22Rv1 (cell line): ENCODE measurements at regions not wholly inside any gene's neighbourhood (a gene's known extent, or its start where the extent isn't known, plus 50 kb on each side); places are given as distances from the start of the nearest gene placed in this dataset.

Source experiments
- CTCF ChIP-seq: fragments of 450-650 bp; IDR thresholded peaks from 2 replicates; pipeline ENCODE4 v1.5.1; 2017; ENCODE audit warnings: mild to moderate bottlenecking
- ZFX ChIP-seq: fragments of 450-650 bp; IDR thresholded peaks from 2 replicates; pipeline ENCODE4 v1.6.1; 2017; ENCODE audit warnings: antibody characterized with exemption, borderline replicate concordance

- no peak for TF ChIP-seq CTCF
- TF ChIP-seq ZFX: no peak
Observed at GRCh38 chr15:38862099-38862498, 297.5 kb upstream of the RASGRP1 start.
